ENCODE measurements at regions not wholly inside any gene's neighbourhood (a gene's known extent, or its start where the extent isn't known, plus 50 kb on each side); places are given as distances from the start of the nearest gene placed in this dataset.

- H3K9me3 Mint-ChIP-seq: no peaks in the 10 kb centered on the region
- H3K27me3 ChIP-seq (ENCODE audit: control insufficient read depth, insufficient read depth, low read length, poor library complexity, severe bottlenecking): no peaks in the 10 kb centered on the region
- no peak overlapping the region for H3K4me3 Mint-ChIP-seq
- no peaks in the 10 kb centered on the region for H3K27me3 Mint-ChIP-seq (ENCODE audit: insufficient read depth)
- H3K9ac ChIP-seq (ENCODE audit: extremely low read depth, low read length, poor library complexity, severe bottlenecking): no peak overlapping the region
- no peaks in the 10 kb centered on the region for H3K4me1 ChIP-seq (ENCODE audit: control insufficient read depth, insufficient read depth, low read length)
- no peak overlapping the region for H3K4me3 ChIP-seq (ENCODE audit: low read length)
- H3K9me3 ChIP-seq (ENCODE audit: control insufficient read depth, low read length): no peaks in the 10 kb centered on the region
- DNase-seq: no peak
- H3K27ac ChIP-seq (ENCODE audit: low read depth, low read length): no peak overlapping the region
- H3K27ac Mint-ChIP-seq: no peak overlapping the region
- no peak for TF ChIP-seq CTCF (conservative IDR thresholded peaks at IDR 0.05)
- H3K36me3 Mint-ChIP-seq (ENCODE audit: low read depth): no peaks in the 10 kb centered on the region
- H3K4me1 Mint-ChIP-seq: peaks cover 7% of the 10 kb centered on the region
- no peaks in the 10 kb centered on the region for H3K36me3 ChIP-seq (ENCODE audit: control insufficient read depth, insufficient read depth, low read length)
Measured at GRCh38 chr5:158644301-158644700, 455.4 kb downstream of the EBF1 start.

- TF ChIP-seq CTCF (conservative IDR thresholded peaks at IDR 0.05): no peak
- Histone ChIP-seq H3K36me3 (ENCODE audit: control insufficient read depth, insufficient read depth, low read length) (no peaks in the 10 kb centered on the region), H3K27ac (ENCODE audit: low read depth, low read length) (no peak overlapping the region), H3K9me3 (ENCODE audit: control insufficient read depth, low read length) (no peaks in the 10 kb centered on the region), H3K9ac (ENCODE audit: extremely low read depth, low read length, poor library complexity, severe bottlenecking) (no peak overlapping the region), H3K27me3 (ENCODE audit: control insufficient read depth, insufficient read depth, low read length, poor library complexity, severe bottlenecking) (no peaks in the 10 kb centered on the region), H3K4me3 (ENCODE audit: low read length) (no peak overlapping the region), H3K4me1 (ENCODE audit: control insufficient read depth, insufficient read depth, low read length) (no peaks in the 10 kb centered on the region)
- 92% methylated on average over 1 of the region's 1 CpG; no CpG with 5 or more reads in 1 of the 2 experiments for WGBS, 2 experiments (ENCODE audit: insufficient coverage in 1 of 2, insufficient read length in 1 of 2)
- no peak for DNase-seq
- Mint-ChIP-seq H3K27ac (no peak overlapping the region), H3K9me3 (no peaks in the 10 kb centered on the region), H3K36me3 (ENCODE audit: low read depth) (no peaks in the 10 kb centered on the region), H3K4me3 (no peak overlapping the region), H3K4me1 (peaks cover 11% of the 10 kb centered on the region), H3K27me3 (ENCODE audit: insufficient read depth) (no peaks in the 10 kb centered on the region)
Measured at GRCh38 chr5:158643840-158644239, 455.9 kb downstream of the EBF1 start.

- Mint-ChIP-seq H3K27me3 (ENCODE audit: insufficient read depth) (no peaks in the 10 kb centered on the region), H3K27ac (no peak overlapping the region), H3K4me1 (peaks cover 14% of the 10 kb centered on the region), H3K4me3 (no peak overlapping the region), H3K36me3 (ENCODE audit: low read depth) (no peaks in the 10 kb centered on the region), H3K9me3 (no peaks in the 10 kb centered on the region)
- DNase-seq: no peak
- H3K36me3 ChIP-seq (ENCODE audit: control insufficient read depth, insufficient read depth, low read length): no peaks in the 10 kb centered on the region
- H3K4me3 ChIP-seq (ENCODE audit: low read length): no peak overlapping the region
- no peaks in the 10 kb centered on the region for H3K27me3 ChIP-seq (ENCODE audit: control insufficient read depth, insufficient read depth, low read length, poor library complexity, severe bottlenecking)
- H3K27ac ChIP-seq (ENCODE audit: low read depth, low read length): no peak overlapping the region
- no peaks in the 10 kb centered on the region for H3K9me3 ChIP-seq (ENCODE audit: control insufficient read depth, low read length)
- TF ChIP-seq CTCF (conservative IDR thresholded peaks at IDR 0.05): no peak
- no peak overlapping the region for H3K9ac ChIP-seq (ENCODE audit: extremely low read depth, low read length, poor library complexity, severe bottlenecking)
- H3K4me1 ChIP-seq (ENCODE audit: control insufficient read depth, insufficient read depth, low read length): no peaks in the 10 kb centered on the region
Measured at GRCh38 chr5:158642879-158643278, 456.8 kb downstream of the EBF1 start.

All from endodermal cell (in vitro differentiated cells).